ENCODE measurements at regions not wholly inside any gene's neighbourhood (a gene's known extent, or its start where the extent isn't known, plus 50 kb on each side); places are given as distances from the start of the nearest gene placed in this dataset.

GRCh38 chr1:88286716-88287115 lies 397.4 kb upstream of the PKN2 start:
- 0 to 100% (median 77%) methylated on average over 1 of the region's 1 CpG; no CpG with 5 or more reads in 4 of the 10 experiments for WGBS, 10 experiments
- Histone ChIP-seq H3K4me3 (no peak overlapping the region), H3K27ac (no peak overlapping the region), H3K4me1 (replicated peaks in 1 of 2) (no peaks in the 10 kb centered on the region)
- ATAC-seq (replicated peaks in 6 of 8): no peak
- in situ Hi-C loops (cut with MboI; ENCODE audit: low pct_unique_long_range_greater_than_20kb in 2 of 9, low sequenced_read_pairs in 9 of 9, unreplicated experiment in 9 of 9): loop anchor here in 1 of 9 experiments (25.0 kb wide), 1 partner anchor 999 kb away; no protein-coding TSS in a partner anchor

- no peaks in the 10 kb centered on the region for H3K4me1 ChIP-seq (replicated peaks in 1 of 2)
- ATAC-seq (replicated peaks in 6 of 8): no peak
- 67 to 100% (median 86%) methylated on average over 1 to 2 of the region's 2 CpGs; no CpG with 5 or more reads in 3 of the 10 experiments for WGBS, 10 experiments
- H3K4me3 ChIP-seq: no peak overlapping the region
- no peak overlapping the region for H3K27ac ChIP-seq
- in situ Hi-C loops (cut with MboI; ENCODE audit: low pct_unique_long_range_greater_than_20kb in 2 of 9, low sequenced_read_pairs in 9 of 9, unreplicated experiment in 9 of 9): loop anchor here in 1 of 9 experiments (25.0 kb wide), 1 partner anchor 1001 kb away; no protein-coding TSS in a partner anchor
These were observed 395.5 kb upstream of the PKN2 start for GRCh38 chr1:88288571-88288970.

- in situ Hi-C loops (cut with MboI; ENCODE audit: low pct_unique_long_range_greater_than_20kb in 2 of 9, low sequenced_read_pairs in 9 of 9, unreplicated experiment in 9 of 9): loop anchor here in 3 of 9 experiments (10.0 to 25.0 kb wide), 2 partner anchors 105 to 1002 kb away; no protein-coding TSS in a partner anchor
- Histone ChIP-seq H3K4me1 (replicated peaks in 1 of 2) (no peaks in the 10 kb centered on the region), H3K4me3 (no peak overlapping the region), H3K27ac (no peak overlapping the region)
- no peak for ATAC-seq (replicated peaks in 6 of 8)
- WGBS, 10 experiments: 18 to 95% (median 83%) methylated on average over 2 of the region's 2 CpGs; no CpG with 5 or more reads in 2 of the 10 experiments
These were observed 394.5 kb upstream of the PKN2 start for GRCh38 chr1:88289401-88290102.

- Histone ChIP-seq H3K27ac (no peak overlapping the region), H3K4me1 (replicated peaks in 1 of 2) (peaks cover 0 to 7% of the 10 kb centered on the region in 2 donors), H3K4me3 (no peak overlapping the region)
- ATAC-seq (replicated peaks in 6 of 8): no peak
- in situ Hi-C loops (cut with MboI; ENCODE audit: low pct_unique_long_range_greater_than_20kb in 2 of 9, low sequenced_read_pairs in 9 of 9, unreplicated experiment in 9 of 9): loop anchor here in 3 of 9 experiments (10.0 to 25.0 kb wide), 2 partner anchors 107 to 1004 kb away; no protein-coding TSS in a partner anchor
- WGBS, 10 experiments: 0 to 95% (median 70%) methylated on average over 1 to 5 of the region's 5 CpGs; no CpG with 5 or more reads in 1 of the 10 experiments
These were observed 392.3 kb upstream of the PKN2 start for GRCh38 chr1:88291611-88292354.

GRCh38 chr1:88293691-88294190 lies 390.3 kb upstream of the PKN2 start:
- Histone ChIP-seq H3K27ac (no peak overlapping the region), H3K4me3 (no peak overlapping the region), H3K4me1 (replicated peaks in 1 of 2) (peaks cover 3 to 11% of the 10 kb centered on the region in 2 donors)
- in situ Hi-C loops (cut with MboI; ENCODE audit: low pct_unique_long_range_greater_than_20kb in 2 of 9, low sequenced_read_pairs in 9 of 9, unreplicated experiment in 9 of 9): loop anchor here in 3 of 9 experiments (10.0 to 25.0 kb wide), 2 partner anchors 109 to 1006 kb away; no protein-coding TSS in a partner anchor
- 50 to 100% (median 87%) methylated on average over 1 of the region's 1 CpG; no CpG with 5 or more reads in 2 of the 10 experiments for WGBS, 10 experiments
- ATAC-seq (replicated peaks in 6 of 8): no peak

GRCh38 chr1:88296227-88296626 lies 387.8 kb upstream of the PKN2 start:
- no peak overlapping the region for H3K27ac ChIP-seq
- H3K4me3 ChIP-seq: no peak overlapping the region
- ATAC-seq (replicated peaks in 6 of 8): no peak
- 57 to 100% (median 75%) methylated on average over 1 to 2 of the region's 2 CpGs for WGBS, 10 experiments
- peaks cover 3 to 11% of the 10 kb centered on the region in 2 donors for H3K4me1 ChIP-seq (replicated peaks in 1 of 2)
- in situ Hi-C loops (cut with MboI; ENCODE audit: low pct_unique_long_range_greater_than_20kb in 2 of 9, low sequenced_read_pairs in 9 of 9, unreplicated experiment in 9 of 9): loop anchor here in 3 of 9 experiments (10.0 to 25.0 kb wide), 2 partner anchors 111 to 1009 kb away; no protein-coding TSS in a partner anchor

- WGBS, 10 experiments: 10 to 68% (median 21%) methylated on average over 2 of the region's 2 CpGs; no CpG with 5 or more reads in 1 of the 10 experiments
- H3K4me1 ChIP-seq (replicated peaks in 1 of 2): peaks cover 3 to 11% of the 10 kb centered on the region in 2 donors
- H3K27ac ChIP-seq: no peak overlapping the region
- ATAC-seq (replicated peaks in 6 of 8): peak in 4 of 8 experiments; percentile 37 to 60 (median 56)
- in situ Hi-C loops (cut with MboI; ENCODE audit: low pct_unique_long_range_greater_than_20kb in 2 of 9, low sequenced_read_pairs in 9 of 9, unreplicated experiment in 9 of 9): loop anchor here in 3 of 9 experiments (10.0 to 25.0 kb wide), 2 partner anchors 112 to 1009 kb away; no protein-coding TSS in a partner anchor
- H3K4me3 ChIP-seq: no peak overlapping the region
These were observed 387.4 kb upstream of the PKN2 start for GRCh38 chr1:88296642-88297041.

- 0 to 100% (median 83%) methylated on average over 1 of the region's 1 CpG; no CpG with 5 or more reads in 2 of the 10 experiments for WGBS, 10 experiments
- Histone ChIP-seq H3K4me3 (no peak overlapping the region), H3K4me1 (replicated peaks in 1 of 2) (peaks cover 3 to 11% of the 10 kb centered on the region in 2 donors), H3K27ac (no peak overlapping the region)
- ATAC-seq (replicated peaks in 6 of 8): no peak
- in situ Hi-C loops (cut with MboI; ENCODE audit: low pct_unique_long_range_greater_than_20kb in 2 of 9, low sequenced_read_pairs in 9 of 9, unreplicated experiment in 9 of 9): loop anchor here in 3 of 9 experiments (10.0 to 25.0 kb wide), 2 partner anchors 114 to 1011 kb away; no protein-coding TSS in a partner anchor
These were observed 385.6 kb upstream of the PKN2 start for GRCh38 chr1:88298506-88298905.

- WGBS, 10 experiments: 40 to 100% (median 89%) methylated on average over 1 to 2 of the region's 2 CpGs; no CpG with 5 or more reads in 1 of the 10 experiments
- in situ Hi-C loops (cut with MboI; ENCODE audit: low pct_unique_long_range_greater_than_20kb in 2 of 9, low sequenced_read_pairs in 9 of 9, unreplicated experiment in 9 of 9): loop anchor here in 3 of 9 experiments (25.0 kb wide), 2 partner anchors 1014 to 1164 kb away; no protein-coding TSS in a partner anchor
- no peak for ATAC-seq (replicated peaks in 6 of 8)
- Histone ChIP-seq H3K4me3 (no peak overlapping the region), H3K27ac (no peak overlapping the region), H3K4me1 (replicated peaks in 1 of 2) (peaks cover 3 to 9% of the 10 kb centered on the region in 2 donors)
These were observed 383.3 kb upstream of the PKN2 start for GRCh38 chr1:88300752-88301263.

GRCh38 chr1:88302843-88303486 lies 381.1 kb upstream of the PKN2 start:
- Histone ChIP-seq H3K27ac (no peak overlapping the region), H3K4me1 (replicated peaks in 1 of 2) (no peaks in the 10 kb centered on the region), H3K4me3 (no peak overlapping the region)
- peak in 4 of 8 experiments; percentile 39 to 54 (median 45) for ATAC-seq (replicated peaks in 6 of 8)
- WGBS, 10 experiments: 4 to 88% (median 44%) methylated on average over 1 to 4 of the region's 4 CpGs
- in situ Hi-C loops (cut with MboI; ENCODE audit: low pct_unique_long_range_greater_than_20kb in 2 of 9, low sequenced_read_pairs in 9 of 9, unreplicated experiment in 9 of 9): loop anchor here in 3 of 9 experiments (25.0 kb wide), 2 partner anchors 1016 to 1166 kb away; no protein-coding TSS in a partner anchor

GRCh38 chr1:88311265-88311664 lies 372.8 kb upstream of the PKN2 start:
- Histone ChIP-seq H3K4me1 (replicated peaks in 1 of 2) (peaks cover 0 to 5% of the 10 kb centered on the region in 2 donors), H3K27ac (no peak overlapping the region), H3K4me3 (no peak overlapping the region)
- WGBS, 10 experiments: 9 to 100% (median 100%) methylated on average over 1 of the region's 1 CpG; no CpG with 5 or more reads in 1 of the 10 experiments
- no peak for ATAC-seq (replicated peaks in 6 of 8)
- in situ Hi-C loops (cut with MboI; ENCODE audit: low pct_unique_long_range_greater_than_20kb in 2 of 9, low sequenced_read_pairs in 9 of 9, unreplicated experiment in 9 of 9): loop anchor here in 3 of 9 experiments (25.0 kb wide), 2 partner anchors 1024 to 1174 kb away; no protein-coding TSS in a partner anchor

- peaks cover 0 to 10% of the 10 kb centered on the region in 2 donors for H3K4me1 ChIP-seq (replicated peaks in 1 of 2)
- 0 to 100% (median 72%) methylated on average over 1 to 2 of the region's 2 CpGs; no CpG with 5 or more reads in 1 of the 10 experiments for WGBS, 10 experiments
- peak in 2 of 8 experiments; percentile 77 to 90 for ATAC-seq (replicated peaks in 6 of 8)
- H3K27ac ChIP-seq: no peak overlapping the region
- no peak overlapping the region for H3K4me3 ChIP-seq
- in situ Hi-C loops (cut with MboI; ENCODE audit: low pct_unique_long_range_greater_than_20kb in 2 of 9, low sequenced_read_pairs in 9 of 9, unreplicated experiment in 9 of 9): loop anchor here in 3 of 9 experiments (25.0 kb wide), 2 partner anchors 1025 to 1175 kb away; no protein-coding TSS in a partner anchor
These were observed 372.2 kb upstream of the PKN2 start for GRCh38 chr1:88311907-88312306.
